ENCODE measurements at regions not wholly inside any gene's neighbourhood (a gene's known extent, or its start where the extent isn't known, plus 50 kb on each side); places are given as distances from the start of the nearest gene placed in this dataset.

DNA sequence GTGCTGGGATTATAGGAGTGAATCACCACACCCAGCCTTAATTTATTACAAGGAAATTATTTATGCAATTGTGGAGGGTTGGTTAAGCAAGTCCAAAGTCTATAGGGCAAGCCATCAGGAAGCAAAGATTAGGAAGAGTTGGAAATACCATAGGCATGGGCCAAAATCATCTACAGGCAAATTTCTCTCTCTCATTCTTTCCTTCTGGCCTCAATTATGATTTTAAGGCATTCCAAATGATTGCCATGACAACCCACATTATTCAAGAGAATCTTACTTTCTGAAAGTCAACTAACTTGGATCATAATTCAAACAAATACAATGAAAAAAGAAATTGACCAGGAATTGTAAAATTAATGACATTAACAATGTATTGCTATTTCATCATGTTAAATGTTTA is 400.8 kb downstream of the GPM6A start:
- no peak for FAIRE-seq
- in situ Hi-C loops (cut with MboI), result no loop called here

DNA sequence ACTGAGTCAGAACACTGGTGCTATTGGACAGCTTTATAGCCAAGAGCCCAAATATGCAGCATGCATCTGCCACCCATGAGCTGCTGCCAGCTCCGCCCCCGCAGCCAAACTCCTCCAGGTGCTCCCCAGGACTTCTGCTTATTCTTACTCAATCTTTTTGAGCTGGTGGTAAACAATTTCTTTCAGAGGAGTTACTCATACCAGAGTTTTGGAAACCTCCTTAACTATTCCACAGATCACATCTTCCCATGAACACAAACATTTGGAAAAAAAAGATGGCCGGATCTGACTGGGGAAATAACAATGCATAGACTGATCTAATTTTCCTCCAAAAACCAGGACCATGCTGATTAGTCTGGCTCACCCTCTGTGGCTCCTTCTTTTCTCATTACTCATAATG is 399.9 kb downstream of the GPM6A start:
- ATAC-seq (no peak), DNase-seq (ENCODE audit: extremely low read depth in 1 of 4, low spot score in 3 of 4) (no peak), FAIRE-seq (no peak)
- H3K27ac ChIP-seq (ENCODE audit: extremely low read depth, low read depth, low read length), result no peak overlapping the region
- intact Hi-C loops (cut with micrococcal nuclease), result no loop called here
- no peak overlapping the region for H2AFZ ChIP-seq (ENCODE audit: low read depth, low read length)
- H3K4me2 ChIP-seq (ENCODE audit: insufficient read depth, low read length), result no peak overlapping the region
- WGBS (ENCODE audit: insufficient coverage, low coverage, missing lambda C conversion rate), result 0% methylated on average over 3 of the region's 3 CpGs
- no peak overlapping the region for H3K4me3 ChIP-seq
- no TSS peak for BruUV-seq (replicated peaks)
- POLR2A ChIA-PET, result no interaction called here
- in situ Hi-C loops (cut with MboI), result no loop called here
- H3K4me1 ChIP-seq (replicated peaks in 1 of 2; ENCODE audit: control insufficient read depth in 2 of 2, insufficient read depth in 2 of 2, low read length in 2 of 2), result no peaks in the 10 kb centered on the region
- no peaks in the 10 kb centered on the region for H3K9me3 ChIP-seq (replicated peaks; ENCODE audit: control insufficient read depth, insufficient read depth, low read depth, low read length)
- no peaks in the 10 kb centered on the region for H4K20me1 ChIP-seq (replicated peaks; ENCODE audit: control insufficient read depth, insufficient read depth, low read length)
- no peaks in the 10 kb centered on the region for H3K27me3 ChIP-seq (ENCODE audit: control insufficient read depth in 2 of 2, insufficient read depth in 2 of 2, low read length in 2 of 2)
- H3K79me2 ChIP-seq (ENCODE audit: control insufficient read depth, insufficient read depth, low read length), result no peaks in the 10 kb centered on the region
- no peaks in the 10 kb centered on the region for H3K36me3 ChIP-seq (ENCODE audit: control insufficient read depth, insufficient read depth, low read length)
- H3K9ac ChIP-seq (ENCODE audit: insufficient read depth in 1 of 2, low read depth in 2 of 2, low read length in 2 of 2), result no peak overlapping the region
- CTCF ChIA-PET (ENCODE audit: low intra/inter-chr PET ratio), result no interaction called here
- H3K9me1 ChIP-seq (ENCODE audit: control insufficient read depth, insufficient read depth, low read length), result no peaks in the 10 kb centered on the region
- TF ChIP-seq, protein P1, sequence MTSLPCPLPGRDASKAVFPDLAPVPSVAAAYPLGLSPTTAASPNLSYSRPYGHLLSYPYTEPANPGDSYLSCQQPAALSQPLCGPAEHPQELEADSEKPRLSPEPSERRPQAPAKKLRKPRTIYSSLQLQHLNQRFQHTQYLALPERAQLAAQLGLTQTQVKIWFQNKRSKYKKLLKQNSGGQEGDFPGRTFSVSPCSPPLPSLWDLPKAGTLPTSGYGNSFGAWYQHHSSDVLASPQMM (CRISPR knock-in tag; IDR thresholded peaks at IDR 0.05), result no peak
- TF ChIP-seq ATF1 (CRISPR knock-in tag; IDR thresholded peaks at IDR 0.05) (no peak), ATF1 (tag; IDR thresholded peaks at IDR 0.05) (no peak)
- TF ChIP-seq, protein P2, sequence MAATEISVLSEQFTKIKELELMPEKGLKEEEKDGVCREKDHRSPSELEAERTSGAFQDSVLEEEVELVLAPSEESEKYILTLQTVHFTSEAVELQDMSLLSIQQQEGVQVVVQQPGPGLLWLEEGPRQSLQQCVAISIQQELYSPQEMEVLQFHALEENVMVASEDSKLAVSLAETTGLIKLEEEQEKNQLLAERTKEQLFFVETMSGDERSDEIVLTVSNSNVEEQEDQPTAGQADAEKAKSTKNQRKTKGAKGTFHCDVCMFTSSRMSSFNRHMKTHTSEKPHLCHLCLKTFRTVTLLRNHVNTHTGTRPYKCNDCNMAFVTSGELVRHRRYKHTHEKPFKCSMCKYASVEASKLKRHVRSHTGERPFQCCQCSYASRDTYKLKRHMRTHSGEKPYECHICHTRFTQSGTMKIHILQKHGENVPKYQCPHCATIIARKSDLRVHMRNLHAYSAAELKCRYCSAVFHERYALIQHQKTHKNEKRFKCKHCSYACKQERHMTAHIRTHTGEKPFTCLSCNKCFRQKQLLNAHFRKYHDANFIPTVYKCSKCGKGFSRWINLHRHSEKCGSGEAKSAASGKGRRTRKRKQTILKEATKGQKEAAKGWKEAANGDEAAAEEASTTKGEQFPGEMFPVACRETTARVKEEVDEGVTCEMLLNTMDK (IDR thresholded peaks at IDR 0.05; ENCODE audit: borderline replicate concordance, insufficient read depth, low read depth, low read length, poor library complexity, severe bottlenecking), result no peak

More for the DNA sequence above, 400.8 kb downstream of the GPM6A start:
- Histone ChIP-seq H3K9ac (ENCODE audit: insufficient read depth in 1 of 2, low read depth in 2 of 2, low read length in 2 of 2) (no peak overlapping the region), H3K4me3 (no peak overlapping the region), H4K20me1 (replicated peaks; ENCODE audit: control insufficient read depth, insufficient read depth, low read length) (no peaks in the 10 kb centered on the region), H3K27me3 (ENCODE audit: control insufficient read depth in 2 of 2, insufficient read depth in 2 of 2, low read length in 2 of 2) (no peaks in the 10 kb centered on the region), H3K9me3 (replicated peaks; ENCODE audit: control insufficient read depth, insufficient read depth, low read depth, low read length) (no peaks in the 10 kb centered on the region), H3K9me1 (ENCODE audit: control insufficient read depth, insufficient read depth, low read length) (no peaks in the 10 kb centered on the region), H3K36me3 (ENCODE audit: control insufficient read depth, insufficient read depth, low read length) (no peaks in the 10 kb centered on the region), H2AFZ (ENCODE audit: low read depth, low read length) (no peak overlapping the region), H3K27ac (ENCODE audit: extremely low read depth, low read depth, low read length) (no peak overlapping the region), H3K4me1 (replicated peaks in 1 of 2; ENCODE audit: control insufficient read depth in 2 of 2, insufficient read depth in 2 of 2, low read length in 2 of 2) (no peaks in the 10 kb centered on the region), H3K4me2 (ENCODE audit: insufficient read depth, low read length) (no peak overlapping the region), H3K79me2 (ENCODE audit: control insufficient read depth, insufficient read depth, low read length) (no peaks in the 10 kb centered on the region)
- no peak for DNase-seq (ENCODE audit: extremely low read depth in 1 of 4, low spot score in 3 of 4)
- no peak for ATAC-seq
- intact Hi-C loops (cut with micrococcal nuclease), result no loop called here
- BruUV-seq (replicated peaks), result no TSS peak
- CTCF ChIA-PET (ENCODE audit: low intra/inter-chr PET ratio), result no interaction called here
- TF ChIP-seq MYC (IDR thresholded peaks at IDR 0.05; ENCODE audit: low read depth, low read length), result no peak
- no peak for TF ChIP-seq MYC (CRISPR knock-in tag; IDR thresholded peaks at IDR 0.05; ENCODE audit: borderline replicate concordance, low read depth)
- POLR2A ChIA-PET, result no interaction called here

Data from K562 (cell line).